Activated CD4-positive, alpha-beta T cell treated with anti-CD3 and anti-CD28 coated beads, Interleukin-2, amount 50 U/mL, for 1 hour (primary cell): ENCODE measurements at regions not wholly inside any gene's neighbourhood (a gene's known extent, or its start where the extent isn't known, plus 50 kb on each side); places are given as distances from the start of the nearest gene placed in this dataset.
A peak's percentile ranks its signal among the peaks of the same experiment; 100 is the strongest.
"Not testable (repeated sequence)": the region's sequence is repeated elsewhere in the genome, so short reads cannot be mapped to it uniquely, and the experiment has no call there.

Source experiments
- DNase-seq: peaks from one replicate; pipeline ENCODE4 v3.0.0-alpha.2; 2020

- not testable (repeated sequence) for DNase-seq
These were observed 210.3 kb upstream of the FRG2C start for GRCh38 chr3:75453839-75454238.

DNA sequence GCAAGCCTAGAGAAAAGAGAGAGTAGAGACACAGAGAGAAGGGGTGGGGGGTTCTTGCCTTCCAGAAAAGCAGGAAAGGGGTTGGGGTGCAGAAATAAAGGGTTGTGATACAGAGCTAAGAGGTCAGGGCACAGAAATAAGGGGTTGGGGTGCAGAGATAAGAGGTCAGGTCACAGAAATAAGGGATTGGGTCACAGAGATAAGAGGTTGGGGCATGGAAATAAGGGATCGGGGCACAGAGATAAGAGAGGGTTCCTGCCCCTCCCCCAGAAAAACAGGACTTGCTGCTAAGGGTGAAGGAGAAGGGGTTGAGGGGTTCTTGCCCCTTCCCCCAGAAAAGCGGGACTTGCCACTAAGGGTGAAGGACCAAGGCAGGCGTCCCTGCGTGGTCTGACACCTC lies 189.6 kb upstream of the FRG2C start:
- not testable (repeated sequence) for DNase-seq

GRCh38 chr3:75496600-75496999 lies 167.5 kb upstream of the FRG2C start:
- not testable (repeated sequence) for DNase-seq

- not testable (repeated sequence) for DNase-seq
These were observed 163.8 kb upstream of the FRG2C start for GRCh38 chr3:75500357-75500756.

DNA sequence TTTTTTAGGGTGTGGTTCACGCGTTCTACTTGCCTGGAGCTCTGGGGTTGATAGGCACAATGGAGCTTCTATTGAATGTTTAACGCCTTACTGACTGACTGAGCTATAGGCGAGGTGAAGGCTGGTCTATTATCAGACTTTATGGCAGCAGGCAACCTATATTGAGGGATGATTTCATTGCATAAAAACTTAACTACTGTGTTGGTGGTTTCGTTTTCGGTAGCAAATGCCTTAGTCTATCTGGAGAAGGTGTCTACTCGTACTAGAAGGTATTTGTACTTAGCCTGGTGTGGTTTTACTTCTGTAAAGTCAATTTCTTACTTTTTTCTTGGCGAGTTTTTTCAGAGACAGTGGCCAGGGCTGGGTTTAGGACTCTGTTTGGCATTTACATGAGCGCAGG lies 162.0 kb upstream of the FRG2C start:
- not testable (repeated sequence) for DNase-seq

GRCh38 chr3:75502769-75503756 lies 161.1 kb upstream of the FRG2C start:
- DNase-seq: not testable (repeated sequence)

DNA sequence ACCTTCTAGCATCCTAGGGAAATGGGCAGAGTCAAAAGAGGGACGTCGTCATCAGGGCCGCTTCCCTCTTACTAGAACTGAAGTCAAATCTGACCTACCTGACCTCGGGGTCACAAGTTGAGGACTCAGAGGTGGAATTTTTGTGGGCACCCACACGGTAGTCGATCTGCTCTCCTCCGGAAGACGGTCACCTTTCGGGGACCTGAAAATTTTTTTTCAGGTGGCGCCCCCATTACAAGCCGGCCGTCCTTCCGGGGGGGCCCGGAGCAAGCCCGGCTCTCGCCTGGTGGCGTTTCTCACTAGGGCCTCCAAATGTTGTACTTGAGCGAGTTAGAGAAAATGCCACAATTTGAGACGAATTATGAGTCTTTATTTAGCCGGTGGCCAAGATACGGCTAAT lies 157.5 kb upstream of the FRG2C start:
- no peak for DNase-seq

DNA sequence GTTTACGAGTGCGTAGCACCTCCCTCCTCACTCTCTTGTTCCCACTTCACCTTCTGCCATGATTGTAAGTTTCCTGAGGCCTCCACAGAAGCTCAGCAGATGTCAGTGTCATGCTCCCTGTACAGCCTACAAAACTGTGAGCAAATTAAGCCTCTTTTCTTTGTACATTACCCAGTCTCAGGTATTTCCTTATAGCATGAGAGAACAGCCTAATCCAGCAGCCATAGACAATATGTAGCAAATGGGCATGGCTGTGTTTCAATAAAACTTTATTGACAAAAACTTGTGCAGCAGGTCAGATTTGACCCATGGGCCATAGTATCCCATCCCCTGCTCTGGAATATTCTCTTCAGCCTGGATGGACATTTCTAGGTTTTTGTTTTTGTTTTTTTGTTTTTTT lies 156.2 kb upstream of the FRG2C start:
- DNase-seq: not testable (repeated sequence)

DNA sequence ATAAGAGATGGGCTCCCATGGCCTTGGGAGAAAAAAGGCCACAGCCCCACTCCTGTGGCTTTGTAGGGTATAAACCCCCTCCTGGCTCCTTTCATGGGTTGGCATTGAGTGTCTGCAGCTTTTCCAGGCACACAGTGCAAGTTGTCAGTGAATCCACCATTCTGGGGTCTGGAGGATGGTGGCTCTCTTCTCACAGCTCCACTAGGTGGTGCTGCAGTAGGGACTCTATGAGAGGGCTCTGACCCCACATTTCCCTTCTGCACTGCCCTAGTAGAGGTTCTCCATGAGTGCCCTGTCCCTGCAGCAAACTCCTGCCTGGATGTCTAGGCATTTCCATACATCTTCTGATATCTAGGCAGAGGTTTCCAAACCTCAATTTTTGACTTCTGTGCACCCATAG lies 136.5 kb upstream of the FRG2C start:
- not testable (repeated sequence) for DNase-seq

DNA sequence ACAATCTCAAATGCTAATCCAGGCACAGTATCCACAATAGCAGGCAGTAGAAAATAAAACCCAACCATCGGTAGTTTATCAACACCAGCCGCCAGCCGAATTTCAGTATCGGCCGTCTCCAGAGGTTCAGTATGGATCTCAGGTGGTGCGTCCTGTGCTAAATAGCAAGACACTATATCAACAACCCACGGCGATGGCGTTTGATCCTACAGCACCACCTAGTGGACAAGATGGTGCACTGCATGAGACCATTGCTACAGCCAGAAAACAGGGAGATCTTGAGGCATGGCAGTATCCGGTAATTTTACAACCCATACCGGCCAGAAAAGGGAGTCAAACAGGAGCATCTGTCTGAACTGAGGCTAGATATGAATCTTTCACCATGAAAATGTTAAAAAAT lies 112.0 kb upstream of the FRG2C start:
- DNase-seq: not testable (repeated sequence)

- DNase-seq: not testable (repeated sequence)
These were observed 99.7 kb upstream of the FRG2C start for GRCh38 chr3:75564427-75564826.

DNA sequence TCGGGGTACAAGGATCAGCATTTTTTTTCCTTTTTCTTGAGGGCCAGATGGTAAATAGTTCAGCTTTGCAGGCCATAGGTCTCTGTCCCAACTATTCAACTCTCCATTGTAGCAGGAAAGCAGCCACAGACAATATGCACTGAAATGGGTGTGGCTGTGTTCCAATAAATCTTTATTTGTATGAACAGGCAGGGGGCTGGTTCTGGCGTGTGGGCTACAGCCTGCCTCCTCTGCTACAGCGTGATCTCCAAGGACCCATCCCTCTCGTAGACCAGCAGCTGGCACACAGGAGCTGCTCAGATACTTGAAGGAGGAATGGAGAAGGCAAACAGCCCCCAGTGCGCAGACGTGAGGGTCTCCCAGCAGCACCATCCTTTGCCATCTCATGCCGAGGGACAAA lies 91.8 kb upstream of the FRG2C start:
- not testable (repeated sequence) for DNase-seq

GRCh38 chr3:75579091-75579490 lies 85.0 kb upstream of the FRG2C start:
- not testable (repeated sequence) for DNase-seq

DNA sequence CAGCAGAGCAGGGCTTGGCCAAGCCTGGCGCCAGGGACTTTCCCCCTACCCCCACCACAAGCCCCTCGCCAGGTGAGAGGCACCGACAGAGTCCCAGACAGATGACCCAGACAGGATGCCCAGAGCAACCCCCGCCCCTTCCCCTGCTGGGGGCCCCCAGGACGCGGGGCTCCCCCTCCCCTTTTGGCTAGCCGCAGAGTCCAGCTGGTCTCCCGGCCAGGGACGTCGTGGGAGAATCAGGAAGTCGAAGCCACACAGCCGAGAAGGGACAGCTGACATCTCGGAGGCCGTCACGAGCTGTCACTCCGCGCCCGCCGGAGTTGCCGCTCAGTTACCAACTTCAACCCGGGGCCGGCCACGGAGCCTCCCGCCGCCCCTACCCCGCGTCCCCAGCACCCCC lies 84.6 kb upstream of the FRG2C start:
- not testable (repeated sequence) for DNase-seq

GRCh38 chr3:75579981-75580782 lies 83.9 kb upstream of the FRG2C start:
- peak; percentile 34 for DNase-seq

DNA sequence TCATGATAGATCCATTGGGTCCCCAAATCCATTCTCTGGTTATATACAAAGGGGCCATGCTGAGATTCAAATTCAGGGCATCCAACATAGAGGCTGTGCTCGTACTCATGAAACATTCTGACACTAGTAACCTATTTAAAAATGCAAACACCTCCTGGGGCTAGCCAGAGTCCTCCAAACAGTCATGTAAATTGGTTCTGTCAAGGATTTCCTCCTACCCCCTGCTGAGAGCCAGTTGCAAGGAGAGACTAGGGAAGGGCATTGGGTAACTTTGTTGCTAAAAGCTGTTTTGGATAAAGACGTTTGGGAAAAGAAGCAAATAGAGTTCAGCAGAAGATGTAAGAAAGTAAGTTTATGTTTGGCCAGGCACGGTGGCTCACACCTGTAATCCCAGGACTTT lies 81.6 kb upstream of the FRG2C start:
- DNase-seq: not testable (repeated sequence)

DNA sequence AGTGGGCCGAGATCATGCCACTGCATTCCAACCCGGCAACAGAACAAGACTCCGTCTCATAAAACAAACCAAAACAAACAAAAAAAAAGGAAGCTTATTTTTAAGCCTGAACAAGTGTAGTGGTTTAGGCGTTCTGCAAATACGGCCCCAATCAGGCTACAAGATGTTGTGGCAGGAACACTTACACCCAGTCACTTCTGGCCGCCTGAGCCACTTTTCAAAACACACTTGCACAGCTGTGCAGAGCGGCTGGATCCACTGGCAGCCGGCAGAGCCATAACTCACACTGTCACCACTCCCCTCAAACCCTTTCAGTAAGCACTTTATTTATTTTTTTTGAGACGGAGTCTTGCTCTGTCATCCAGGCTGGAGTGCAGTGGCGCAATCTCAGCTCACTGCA lies 81.0 kb upstream of the FRG2C start:
- DNase-seq: not testable (repeated sequence)

GRCh38 chr3:75587695-75588094 lies 76.4 kb upstream of the FRG2C start:
- DNase-seq: not testable (repeated sequence)

GRCh38 chr3:75590382-75590781 lies 73.7 kb upstream of the FRG2C start:
- not testable (repeated sequence) for DNase-seq

- not testable (repeated sequence) for DNase-seq
These were observed 59.7 kb upstream of the FRG2C start for GRCh38 chr3:75604286-75604934.

DNA sequence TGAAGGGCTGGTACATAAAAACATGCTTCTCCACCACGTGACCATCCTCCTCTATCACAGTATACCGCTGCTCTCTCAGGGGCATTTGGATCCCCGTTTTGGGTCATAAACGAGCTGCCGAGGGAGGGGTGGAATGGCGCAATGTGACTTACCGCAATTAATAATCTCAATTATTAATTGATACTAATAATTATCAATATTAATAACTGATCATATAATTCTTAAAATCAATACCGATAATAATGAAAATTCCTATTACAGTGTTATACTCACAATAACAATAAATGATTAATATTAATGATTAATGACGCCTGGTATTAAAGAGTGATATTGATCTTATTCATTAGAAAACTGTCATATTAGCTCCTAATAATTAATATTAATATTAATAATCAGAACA lies 56.1 kb upstream of the FRG2C start:
- not testable (repeated sequence) for DNase-seq

- not testable (repeated sequence) for DNase-seq
These were observed 54.5 kb upstream of the FRG2C start for GRCh38 chr3:75609598-75609997.

- DNase-seq: no peak
These were observed 53.4 kb upstream of the FRG2C start for GRCh38 chr3:75610773-75611172.
